GM21390 (cell line): ENCODE measurements at regions not wholly inside any gene's neighbourhood (a gene's known extent, or its start where the extent isn't known, plus 50 kb on each side); places are given as distances from the start of the nearest gene placed in this dataset.

Experiments used
- ATAC-seq: cut with Tn5 transposase; IDR thresholded peaks from one replicate; pipeline ENCODE4 v1.9.1; 2021; ENCODE audit not compliant: unreplicated experiment

GRCh38 chr18:10370716-10371115 is 83.7 kb upstream of the APCDD1 start:
- ATAC-seq: no peak

GRCh38 chr18:10371165-10371564 is 83.3 kb upstream of the APCDD1 start:
- ATAC-seq: no peak

GRCh38 chr18:10374195-10374594 is 80.2 kb upstream of the APCDD1 start:
- ATAC-seq: no peak

- ATAC-seq: no peak
Observed at GRCh38 chr18:10374636-10375293, 79.7 kb upstream of the APCDD1 start.

- ATAC-seq: no peak
Observed at GRCh38 chr18:10376731-10377130, 77.7 kb upstream of the APCDD1 start.

- ATAC-seq: no peak
Observed at GRCh38 chr18:10377956-10378355, 76.5 kb upstream of the APCDD1 start.

GRCh38 chr18:10378688-10379420 is 75.6 kb upstream of the APCDD1 start:
- no peak for ATAC-seq

GRCh38 chr18:10379522-10379921 is 74.9 kb upstream of the APCDD1 start:
- ATAC-seq: no peak

GRCh38 chr18:10381516-10381915 is 72.9 kb upstream of the APCDD1 start:
- ATAC-seq: no peak

GRCh38 chr18:10381951-10382350 is 72.5 kb upstream of the APCDD1 start:
- ATAC-seq: no peak

- no peak for ATAC-seq
Observed at GRCh38 chr18:10386049-10386448, 68.4 kb upstream of the APCDD1 start.

GRCh38 chr18:10386956-10387355 is 67.5 kb upstream of the APCDD1 start:
- no peak for ATAC-seq

GRCh38 chr18:10387399-10387798 is 67.0 kb upstream of the APCDD1 start:
- no peak for ATAC-seq

- no peak for ATAC-seq
Observed at GRCh38 chr18:10388373-10388772, 66.1 kb upstream of the APCDD1 start.

GRCh38 chr18:10391506-10391905 is 62.9 kb upstream of the APCDD1 start:
- no peak for ATAC-seq

GRCh38 chr18:10397004-10397403 is 57.4 kb upstream of the APCDD1 start:
- no peak for ATAC-seq

- no peak for ATAC-seq
Observed at GRCh38 chr18:10398571-10398970, 55.9 kb upstream of the APCDD1 start.

GRCh38 chr18:10399465-10399864 is 55.0 kb upstream of the APCDD1 start:
- ATAC-seq: no peak

- no peak for ATAC-seq
Observed at GRCh38 chr18:10400534-10401307, 53.7 kb upstream of the APCDD1 start.

GRCh38 chr18:10401521-10401920 is 52.9 kb upstream of the APCDD1 start:
- no peak for ATAC-seq

- no peak for ATAC-seq
Observed at GRCh38 chr18:10401930-10402329, 52.5 kb upstream of the APCDD1 start.
